GM19328 (cell line): ENCODE measurements at regions not wholly inside any gene's neighbourhood (a gene's known extent, or its start where the extent isn't known, plus 50 kb on each side); places are given as distances from the start of the nearest gene placed in this dataset.
"Not testable (repeated sequence)": the region's sequence is repeated elsewhere in the genome, so short reads cannot be mapped to it uniquely, and the experiment has no call there.

Experiments
- ATAC-seq: cut with Tn5 transposase; IDR thresholded peaks from one replicate; pipeline ENCODE4 v1.9.1; 2021; ENCODE audit warnings: mild to moderate bottlenecking, moderate library complexity; ENCODE audit not compliant: unreplicated experiment

DNA sequence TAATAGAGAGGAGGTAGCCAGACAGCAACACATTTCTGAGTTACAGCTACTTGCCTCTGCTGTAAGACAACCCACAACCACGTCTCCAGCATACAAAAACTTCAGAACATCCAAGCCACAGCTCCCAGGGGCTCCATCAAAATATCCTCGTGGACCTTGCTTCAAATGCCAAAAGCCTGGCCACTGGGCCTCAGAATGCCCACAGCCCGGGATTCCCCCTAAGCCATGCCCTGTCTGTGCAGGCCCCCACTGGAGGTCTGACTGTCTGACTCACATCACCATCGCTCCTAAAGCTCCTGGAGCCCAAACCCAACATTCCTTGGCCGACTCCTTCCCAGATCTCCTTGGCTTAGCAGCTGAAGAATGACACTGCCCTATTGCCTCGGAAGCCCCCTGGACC is 186.6 kb upstream of the MAGEB16 start:
- not testable (repeated sequence) for ATAC-seq

DNA sequence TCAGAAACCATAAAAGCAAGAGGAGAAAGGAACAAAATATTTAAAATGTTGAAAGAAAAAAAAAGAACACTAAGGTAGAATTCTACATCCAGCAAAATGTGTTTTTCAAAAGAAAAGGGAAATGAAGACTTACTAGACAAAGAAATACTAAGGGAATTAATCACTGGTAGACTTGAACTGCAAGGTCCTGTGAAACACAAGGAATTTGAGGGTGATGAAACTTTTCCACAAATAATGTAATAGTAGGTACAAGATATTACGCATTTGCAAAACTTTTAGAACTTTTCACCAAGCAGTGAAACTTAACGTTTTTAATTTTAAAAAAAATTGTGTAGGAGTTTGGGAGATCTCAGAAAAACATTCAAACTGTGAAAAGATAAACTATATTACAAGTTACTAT is 180.3 kb upstream of the MAGEB16 start:
- no peak for ATAC-seq

DNA sequence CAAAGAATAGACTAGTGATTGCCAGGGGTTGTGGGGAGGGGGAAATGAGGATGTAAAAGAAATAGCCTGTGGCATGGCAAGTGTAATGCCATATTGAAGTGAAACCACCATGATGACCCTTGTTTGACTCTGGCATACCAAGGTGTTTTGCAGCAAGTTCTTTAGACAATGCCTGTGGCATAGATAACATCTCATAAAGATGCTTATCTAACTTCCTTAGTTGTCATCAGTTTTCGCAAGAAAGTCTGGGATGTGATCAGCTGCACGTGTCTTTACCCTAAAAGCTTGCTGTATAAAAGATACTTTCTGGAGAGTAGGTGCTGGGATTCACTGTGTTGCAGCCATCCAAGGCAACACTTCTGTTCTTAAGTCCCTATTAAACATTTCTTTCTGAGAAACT is 176.1 kb upstream of the MAGEB16 start:
- no peak for ATAC-seq

DNA sequence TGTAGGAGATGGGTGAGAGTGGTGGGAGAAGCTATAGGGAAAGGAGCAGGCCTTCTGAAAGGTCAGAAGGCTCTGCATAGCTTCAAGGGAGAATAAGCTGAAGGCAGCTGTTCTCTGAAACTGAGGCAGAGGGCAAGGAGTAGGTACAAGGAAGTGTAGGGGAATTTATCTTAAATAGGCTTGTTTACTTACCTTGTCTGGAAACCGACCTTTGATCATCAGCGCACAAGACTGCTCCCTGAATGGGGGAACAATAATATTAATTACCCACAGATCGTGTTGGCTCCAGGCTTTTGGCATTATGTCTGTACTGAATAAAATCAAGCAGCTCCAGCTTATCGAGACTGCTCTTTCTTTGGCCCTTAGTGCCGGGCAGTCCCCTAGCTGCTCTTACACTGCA is 175.5 kb upstream of the MAGEB16 start:
- no peak for ATAC-seq

DNA sequence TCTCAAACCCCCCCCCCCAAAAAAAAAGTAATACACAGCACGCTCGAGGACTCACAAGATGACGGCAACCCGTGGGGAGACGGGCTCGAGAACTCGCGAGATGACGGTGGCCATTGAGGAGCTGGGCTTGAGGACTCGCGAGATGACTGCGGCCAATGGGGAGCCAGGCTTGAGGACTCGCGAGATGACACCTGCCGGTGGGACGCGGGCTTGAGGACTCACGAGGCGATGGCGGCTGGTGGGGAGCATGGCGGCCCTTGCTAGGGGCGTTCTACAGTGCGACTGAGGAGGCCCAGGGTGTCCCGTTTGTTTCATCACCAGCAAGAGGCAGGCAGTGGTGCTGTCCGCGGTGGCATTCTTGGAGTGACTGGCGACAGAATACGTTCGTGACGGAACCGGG is 172.4 kb upstream of the MAGEB16 start:
- ATAC-seq, result no peak

DNA sequence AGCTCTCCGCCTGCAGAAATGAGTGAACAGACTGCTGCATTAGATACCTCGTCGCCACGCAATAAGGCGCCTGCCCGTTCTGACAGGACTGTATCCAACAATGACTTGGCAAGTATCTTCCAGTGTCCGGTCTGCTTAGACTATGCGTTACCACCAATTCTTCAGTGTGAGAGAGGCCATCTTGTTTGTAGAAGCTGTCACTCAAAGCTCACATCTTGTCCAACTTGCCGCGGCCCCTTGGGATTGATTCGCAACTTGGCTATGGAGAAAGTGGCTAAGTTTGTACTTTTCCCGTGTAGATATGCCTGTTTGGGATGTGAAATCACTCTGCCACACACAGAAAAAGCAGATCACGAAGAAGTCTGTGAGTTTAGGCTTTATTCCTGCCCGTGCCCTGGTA is 172.0 kb upstream of the MAGEB16 start:
- no peak for ATAC-seq

DNA sequence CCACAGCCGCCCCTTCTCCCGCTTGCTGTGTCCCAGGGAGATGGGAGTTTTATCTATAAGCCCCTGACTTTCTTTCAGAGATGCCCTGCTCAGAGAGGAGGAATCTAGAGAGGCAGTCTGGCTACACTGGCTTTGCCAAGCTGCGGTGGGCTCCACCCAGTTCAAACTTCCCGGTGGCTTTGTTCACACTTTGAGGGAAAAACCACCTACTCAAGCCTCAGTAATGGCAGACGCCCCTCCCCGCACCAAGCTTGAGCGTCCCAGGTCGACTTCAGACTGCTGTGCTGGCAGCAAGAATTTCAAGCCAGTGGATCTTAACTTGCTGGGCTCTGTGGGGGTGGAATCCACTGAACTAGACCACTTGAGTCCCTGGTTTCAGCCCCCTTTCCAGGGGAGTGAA is 162.2 kb upstream of the MAGEB16 start:
- ATAC-seq, result not testable (repeated sequence)

DNA sequence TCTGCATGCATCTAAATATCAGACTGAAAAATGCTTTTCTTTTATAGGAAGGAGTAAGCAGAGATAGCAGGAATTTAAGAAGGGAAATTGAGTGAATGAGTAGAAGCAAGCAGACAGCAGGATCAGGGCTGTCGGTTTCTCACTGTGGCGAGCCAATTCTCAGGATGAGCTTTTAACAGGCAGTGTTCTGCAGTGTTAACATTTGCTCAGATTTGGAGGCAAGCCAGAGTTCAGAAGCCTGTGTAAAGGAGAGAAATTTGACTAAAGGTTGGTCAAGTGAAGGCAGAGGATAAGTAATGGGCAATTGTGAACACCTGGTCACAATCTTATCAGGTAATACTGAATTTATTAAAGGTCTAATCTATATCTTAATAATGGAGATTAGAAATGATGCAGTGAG is 133.3 kb upstream of the MAGEB16 start:
- no peak for ATAC-seq

DNA sequence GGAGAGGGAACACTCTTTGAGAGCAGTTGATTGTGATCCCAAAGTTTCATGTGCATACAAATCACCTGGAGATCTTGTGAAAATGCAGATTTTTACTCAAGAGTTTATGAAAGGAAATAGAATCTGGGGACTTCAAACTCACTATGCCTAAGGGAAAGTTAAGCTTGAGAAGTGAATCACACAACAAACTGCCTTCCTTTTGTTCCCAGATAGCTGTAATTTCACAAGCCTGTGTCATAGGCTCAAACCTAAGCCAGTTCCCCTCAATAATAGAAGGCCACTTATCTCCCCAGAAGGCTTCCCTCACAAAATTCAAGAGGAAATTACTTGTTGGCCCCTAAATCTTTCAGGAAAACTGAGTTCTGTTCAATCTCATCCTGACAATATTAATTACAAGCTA is 132.8 kb upstream of the MAGEB16 start:
- ATAC-seq, result no peak

DNA sequence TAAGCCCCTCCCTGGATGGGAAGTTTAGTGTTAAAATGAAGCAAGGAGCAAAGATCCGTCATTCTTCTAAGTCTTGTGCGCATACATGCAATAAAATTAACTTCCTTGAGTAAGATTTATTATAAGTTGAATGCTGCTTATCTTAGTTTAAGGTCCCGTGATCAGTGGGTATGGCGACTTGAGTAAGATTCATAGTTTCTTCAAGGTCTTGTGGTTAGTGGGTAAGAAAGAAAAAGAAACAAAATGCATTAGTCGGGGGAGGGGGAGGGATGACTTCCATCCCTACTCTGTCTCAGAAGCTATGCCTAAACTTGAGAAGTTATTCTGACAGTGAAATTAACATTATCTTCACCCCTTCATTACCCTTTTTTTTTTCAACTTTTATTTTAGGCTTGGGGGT is 127.3 kb upstream of the MAGEB16 start:
- ATAC-seq, result no peak

DNA sequence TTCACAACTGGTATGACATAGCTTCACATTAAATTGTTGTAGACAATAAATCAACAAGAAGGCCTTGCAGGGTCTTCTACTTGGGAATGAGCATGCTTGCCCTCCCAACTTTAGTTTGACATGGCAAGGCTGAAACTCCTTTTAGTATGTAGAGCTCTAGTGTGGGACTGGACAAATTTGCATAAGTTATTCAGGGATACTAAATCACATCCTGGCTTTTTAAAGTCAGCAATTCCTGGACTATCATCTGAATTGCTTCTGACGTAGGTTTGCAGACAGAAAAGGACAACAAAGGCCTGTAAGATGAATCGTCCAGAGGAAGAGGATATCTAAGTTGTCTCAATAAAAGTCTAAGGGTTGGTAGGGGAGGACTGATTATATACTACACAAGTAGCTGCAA is 123.0 kb upstream of the MAGEB16 start:
- ATAC-seq, result no peak

DNA sequence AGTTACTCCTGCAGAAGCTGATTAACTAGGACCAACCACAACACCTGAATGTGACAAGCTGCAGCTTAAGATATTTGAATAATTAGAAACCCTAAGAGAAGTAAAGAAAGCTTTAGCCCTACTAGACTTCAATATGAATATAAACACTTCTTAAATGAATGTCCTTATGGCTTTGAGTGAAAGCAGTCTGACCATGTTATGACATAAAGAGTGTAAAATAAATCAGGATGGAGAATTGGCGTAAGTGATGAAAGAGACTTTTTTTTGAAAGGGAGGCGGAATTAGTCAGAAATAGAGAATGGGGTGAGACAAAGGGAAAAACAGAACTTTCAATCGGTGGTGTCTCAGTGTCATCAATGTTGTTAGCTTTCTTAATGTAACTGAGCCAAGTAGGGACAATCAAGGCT is 117.2 kb upstream of the MAGEB16 start:
- no peak for ATAC-seq

DNA sequence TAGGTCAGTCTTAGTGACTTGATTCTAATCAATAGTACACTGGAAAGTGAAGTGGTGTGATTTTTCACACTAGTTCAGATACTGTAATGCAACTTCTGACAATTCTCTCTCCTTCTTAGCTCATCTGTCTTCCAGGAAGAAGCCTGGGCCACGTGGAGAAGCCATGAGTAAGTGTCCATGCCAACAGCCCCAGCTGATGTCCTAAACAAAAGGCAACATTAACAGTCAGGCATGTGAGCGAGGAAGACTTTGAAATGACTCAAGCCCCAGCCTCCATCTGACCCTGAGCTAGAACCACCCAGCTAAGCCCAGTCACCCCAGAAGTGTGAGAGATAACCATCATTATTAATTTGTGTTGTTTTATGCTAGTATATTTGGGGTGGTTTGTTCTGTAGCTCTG is 115.7 kb upstream of the MAGEB16 start:
- ATAC-seq, result no peak

DNA sequence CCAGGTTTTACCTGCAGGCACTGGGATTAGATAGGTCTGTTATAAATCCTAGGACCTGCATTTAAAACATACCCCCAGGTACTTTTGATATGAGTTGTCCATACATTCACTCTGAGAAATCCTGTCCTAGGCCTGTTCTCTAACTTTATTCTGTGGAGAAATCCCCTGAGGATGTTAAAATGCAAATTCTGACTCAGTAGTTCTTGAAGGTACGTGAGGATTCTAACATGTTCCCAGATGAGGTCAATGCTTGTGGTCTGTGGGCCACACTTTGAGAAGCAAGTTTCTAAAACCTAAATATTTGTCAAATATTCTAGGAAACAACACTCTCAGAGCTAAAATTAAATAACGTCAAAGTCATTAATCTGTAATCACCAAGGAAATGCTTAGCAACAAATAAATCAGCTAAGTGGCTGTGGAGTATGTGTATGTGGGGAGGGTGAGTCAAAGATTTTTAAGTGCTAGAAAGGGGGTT is 101.3 kb upstream of the MAGEB16 start:
- no peak for ATAC-seq

DNA sequence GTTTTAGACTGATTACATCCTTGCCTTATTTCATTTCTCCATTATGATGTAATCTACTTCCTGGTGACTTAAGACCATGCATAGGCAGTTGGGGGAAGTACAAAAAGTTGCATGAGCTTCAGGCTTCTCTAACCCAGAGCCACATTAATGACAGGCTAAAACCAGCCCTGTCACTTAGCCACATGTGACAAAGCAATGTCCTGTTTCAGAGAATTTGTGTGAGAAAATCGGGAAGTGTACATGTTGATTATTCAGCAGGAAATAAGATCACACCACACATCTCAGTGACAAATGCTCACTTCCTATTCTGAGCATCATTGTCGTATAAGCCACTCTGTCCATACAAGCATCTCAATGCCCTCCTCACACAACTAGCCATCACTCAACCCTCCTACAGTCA is 98.5 kb upstream of the MAGEB16 start:
- ATAC-seq, result no peak

DNA sequence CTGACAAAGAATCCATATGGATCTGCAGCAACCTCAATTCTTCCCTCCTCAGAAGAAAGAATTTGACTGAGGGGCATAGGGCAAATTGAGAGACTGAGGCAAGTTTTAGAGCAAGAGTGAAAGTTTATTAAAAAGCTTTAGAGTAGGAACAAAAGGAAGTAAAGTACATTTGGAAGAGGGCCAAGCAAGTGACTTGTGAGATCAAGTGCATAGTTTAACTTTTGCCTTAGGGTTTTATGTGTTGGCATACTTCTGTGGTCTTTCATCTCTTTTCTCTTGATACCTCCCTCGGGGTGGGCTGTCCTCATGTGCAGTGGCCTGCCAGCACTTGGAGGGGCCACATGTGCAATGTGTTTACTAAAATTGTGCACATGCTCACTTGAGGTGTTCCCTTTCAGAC is 98.0 kb upstream of the MAGEB16 start:
- no peak for ATAC-seq

DNA sequence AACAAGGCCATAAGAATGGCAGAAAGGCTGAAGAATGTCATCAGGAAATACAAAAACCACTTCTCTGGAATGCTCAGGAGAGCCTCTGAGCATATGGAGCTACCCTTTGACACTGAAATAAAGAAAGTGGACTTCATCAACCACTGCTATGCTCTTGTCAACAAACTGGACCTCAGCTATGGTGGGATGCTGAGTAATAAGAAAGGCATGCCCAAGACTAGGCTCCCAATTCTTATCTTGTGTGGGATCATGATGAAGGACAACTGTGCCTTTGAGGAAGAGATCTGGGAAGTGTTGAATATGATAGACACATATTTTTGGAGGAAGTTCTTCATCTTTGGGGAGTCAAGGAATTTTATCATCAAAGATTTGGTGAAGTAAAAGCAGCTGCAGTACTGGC is 86.9 kb upstream of the MAGEB16 start:
- no peak for ATAC-seq

DNA sequence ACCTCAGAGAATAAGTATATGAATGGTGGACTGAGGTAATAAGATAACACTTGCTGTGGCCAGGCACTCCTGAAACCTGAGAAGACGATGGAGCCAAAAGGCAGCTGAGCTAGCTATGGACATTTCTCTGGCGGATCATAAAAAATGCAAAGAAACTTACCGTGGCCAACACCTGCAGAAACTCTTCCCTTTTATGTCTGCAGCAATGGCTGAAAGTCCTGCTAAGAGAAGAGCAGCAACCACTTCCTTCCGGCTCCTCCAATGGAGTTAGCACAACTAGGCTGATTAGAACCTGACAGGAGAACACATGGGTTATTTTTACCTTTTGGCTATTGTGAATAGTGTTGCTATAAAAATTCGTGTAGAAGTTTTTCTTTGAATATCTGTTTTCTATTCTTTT is 76.0 kb upstream of the MAGEB16 start:
- no peak for ATAC-seq

DNA sequence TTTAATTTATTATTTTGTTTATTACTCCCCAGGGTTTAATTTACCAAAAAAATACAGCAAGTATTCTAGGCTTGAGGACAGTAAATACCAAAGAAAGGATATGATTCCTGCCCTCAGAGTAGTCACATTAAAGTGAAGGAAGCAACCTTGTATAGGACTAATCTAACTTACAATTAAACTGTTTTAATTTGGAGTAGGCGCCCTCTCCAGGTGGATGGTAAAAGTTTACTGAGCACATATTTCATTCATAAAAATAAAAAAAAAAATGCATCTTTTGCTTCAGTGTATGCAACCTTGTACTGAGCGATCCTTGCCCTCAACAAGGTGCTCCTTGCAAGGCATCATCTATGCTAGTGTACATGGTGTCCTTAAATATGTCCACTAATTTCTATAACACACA is 72.0 kb upstream of the MAGEB16 start:
- ATAC-seq, result no peak

DNA sequence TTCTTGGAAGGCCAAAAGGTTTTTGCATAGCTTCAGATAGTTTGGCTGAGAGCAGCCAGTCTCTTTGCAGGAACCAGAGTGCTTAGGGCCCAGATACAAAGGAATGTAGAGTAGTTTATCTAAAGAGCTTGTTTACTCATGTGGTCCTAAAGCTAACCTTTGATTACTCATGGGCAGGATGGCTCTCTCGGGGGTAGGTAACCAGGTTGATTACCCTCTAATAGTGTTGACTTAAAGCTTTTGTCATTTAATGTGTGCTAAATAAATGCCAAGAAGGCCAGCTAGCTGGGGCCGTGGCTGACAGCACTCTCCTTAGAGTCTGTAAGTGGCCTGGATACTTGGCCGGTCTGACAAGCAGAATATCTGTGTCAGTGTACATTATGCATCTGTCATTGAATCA is 69.7 kb upstream of the MAGEB16 start:
- no peak for ATAC-seq

DNA sequence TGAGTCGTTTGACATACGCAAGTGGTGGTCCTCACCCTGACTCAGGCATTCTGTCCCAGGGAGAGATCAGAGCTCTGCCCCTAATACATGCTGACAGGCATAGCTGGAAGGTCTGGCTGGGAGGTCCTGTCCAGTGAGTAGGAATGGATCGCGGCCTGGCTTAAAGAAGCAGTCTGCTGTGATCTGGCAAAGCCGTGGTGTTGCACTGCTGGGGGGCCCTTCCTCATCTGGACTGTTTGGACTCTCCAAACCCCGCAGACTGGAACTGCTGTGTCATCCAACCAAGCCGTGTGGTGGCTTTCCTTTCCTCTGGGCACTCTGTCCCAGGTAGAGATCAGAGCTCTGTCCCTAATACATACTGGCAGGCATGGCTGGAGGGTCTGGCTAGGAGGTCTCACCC is 64.3 kb upstream of the MAGEB16 start:
- no peak for ATAC-seq

DNA sequence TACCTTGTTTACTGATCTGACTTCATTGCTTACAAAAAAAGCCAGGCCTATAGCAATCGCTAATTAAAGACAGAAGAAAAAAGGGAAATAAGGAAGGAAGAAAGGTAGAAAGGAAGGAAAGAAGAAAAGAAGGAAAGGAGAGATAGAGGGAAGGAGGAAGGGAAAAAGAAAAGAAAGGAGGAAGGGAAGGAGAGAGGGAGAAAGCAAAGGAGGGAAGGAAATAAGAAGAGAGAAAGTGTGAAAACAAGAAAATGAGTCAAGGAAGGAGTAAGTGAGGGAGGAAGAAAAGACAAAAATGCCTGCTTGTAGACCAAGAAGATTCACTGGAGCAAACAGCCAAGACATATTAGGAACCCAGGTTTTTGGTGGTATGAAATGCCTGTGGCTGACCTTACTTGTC is 57.0 kb upstream of the MAGEB16 start:
- no peak for ATAC-seq

DNA sequence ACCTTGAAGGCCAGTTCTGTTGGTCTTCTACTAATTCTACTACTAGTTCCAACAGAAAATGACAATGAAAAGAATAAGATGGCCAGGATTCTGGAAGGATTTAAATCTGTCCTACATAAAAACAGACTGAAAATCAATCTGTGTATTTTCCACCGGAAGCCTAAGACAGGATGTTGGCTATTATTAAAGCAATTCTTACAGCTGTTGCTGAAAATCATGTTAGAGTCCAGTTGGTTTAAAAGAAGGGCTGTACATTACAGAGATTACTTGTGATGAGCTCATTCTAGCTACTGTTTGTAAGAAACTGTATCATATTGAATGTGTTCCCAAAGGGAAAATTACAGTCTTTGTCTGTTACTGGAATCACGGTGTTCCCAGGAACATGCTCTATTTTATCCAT is 54.8 kb upstream of the MAGEB16 start:
- ATAC-seq, result no peak
